22Rv1 (cell line): ENCODE measurements at regions not wholly inside any gene's neighbourhood (a gene's known extent, or its start where the extent isn't known, plus 50 kb on each side); places are given as distances from the start of the nearest gene placed in this dataset.

Experiments used
- CTCF ChIP-seq: fragments of 450-650 bp; IDR thresholded peaks from 2 replicates; pipeline ENCODE4 v1.5.1; 2017; ENCODE audit warnings: mild to moderate bottlenecking
- ZFX ChIP-seq: fragments of 450-650 bp; IDR thresholded peaks from 2 replicates; pipeline ENCODE4 v1.6.1; 2017; ENCODE audit warnings: antibody characterized with exemption, borderline replicate concordance

DNA sequence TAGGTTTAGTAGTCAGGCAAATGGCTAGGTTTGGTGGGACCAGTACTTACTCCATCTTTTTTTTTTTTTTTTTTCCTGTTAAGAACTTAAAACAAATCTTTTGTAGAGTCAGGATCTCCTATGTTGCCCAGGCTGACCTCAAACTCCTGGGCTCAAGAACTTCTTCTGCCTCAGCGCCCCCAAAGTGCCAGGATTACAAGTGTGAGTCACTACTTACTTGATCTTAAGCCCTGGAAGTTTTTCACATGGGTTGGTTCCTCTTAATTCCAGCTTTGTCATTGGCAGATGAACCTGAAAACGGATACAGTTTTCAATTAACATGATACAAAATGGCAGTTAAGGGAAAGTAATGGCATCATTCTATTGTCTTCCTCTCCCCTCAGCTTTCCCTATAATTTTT, 179.4 kb upstream of the JAG1 start:
- TF ChIP-seq CTCF (no peak), ZFX (no peak)
